HG02884 (cell line): ENCODE measurements at regions not wholly inside any gene's neighbourhood (a gene's known extent, or its start where the extent isn't known, plus 50 kb on each side); places are given as distances from the start of the nearest gene placed in this dataset.

ENCODE experiments used
- ATAC-seq: cut with Tn5 transposase; IDR thresholded peaks from one replicate; pipeline ENCODE4 v1.9.1; 2021; ENCODE audit warnings: mild to moderate bottlenecking, moderate library complexity; ENCODE audit not compliant: unreplicated experiment

DNA sequence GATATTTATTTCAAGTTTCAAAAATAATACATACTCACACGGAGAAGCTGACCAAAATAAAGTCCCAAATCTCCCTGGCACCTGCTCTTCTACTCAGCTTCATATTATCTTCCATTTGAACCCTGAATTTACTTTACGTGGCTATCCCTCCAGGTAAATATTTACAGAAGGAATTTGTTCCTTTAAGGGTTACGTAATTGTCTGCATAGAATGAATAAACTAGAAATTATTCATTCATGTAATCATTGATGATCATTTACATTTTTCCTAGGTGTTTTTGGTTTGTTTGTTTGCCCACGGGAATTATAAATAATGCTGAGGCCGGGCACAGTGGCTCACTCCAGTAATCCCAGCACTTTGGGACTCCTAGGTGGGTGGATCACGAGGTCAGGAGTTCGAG is 251.2 kb downstream of the PLK2 start:
- no peak for ATAC-seq

DNA sequence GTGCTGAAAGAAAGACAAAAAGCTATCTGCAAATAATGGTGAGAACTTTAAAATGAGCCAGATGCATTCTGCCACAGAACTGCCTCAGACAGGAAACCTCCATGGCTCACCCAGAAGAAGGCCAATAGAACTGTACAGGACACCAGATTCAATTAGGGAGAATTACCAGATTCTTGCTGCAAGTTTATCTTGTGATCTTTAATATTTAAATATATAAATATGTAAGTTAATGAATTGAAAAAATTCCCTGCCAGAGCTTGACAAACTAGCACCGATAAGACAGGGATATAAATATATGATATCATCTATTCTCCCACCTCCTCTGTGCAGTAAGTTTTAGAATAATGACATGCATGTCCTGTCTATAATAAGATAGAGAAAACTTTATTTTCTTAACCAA is 252.8 kb downstream of the PLK2 start:
- ATAC-seq, result no peak

DNA sequence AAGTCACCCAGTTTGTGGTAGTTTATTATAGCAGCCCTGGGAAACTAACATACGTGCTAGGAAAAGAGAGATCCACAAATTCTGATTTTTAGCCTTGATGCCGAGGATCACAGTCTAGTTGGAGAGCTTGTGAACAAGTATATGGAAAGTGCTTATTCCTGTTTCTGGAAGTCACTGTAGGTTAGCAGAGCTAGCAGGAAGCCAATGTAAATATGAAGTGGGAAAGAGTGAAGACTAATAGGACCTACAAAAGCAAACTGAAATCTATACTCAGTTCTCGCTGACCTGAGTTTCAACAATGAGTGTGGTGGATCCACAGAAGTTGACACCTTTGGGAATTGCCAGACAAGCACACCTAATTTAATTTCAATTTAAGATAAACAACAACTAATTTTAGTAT is 254.9 kb downstream of the PLK2 start:
- ATAC-seq, result no peak

DNA sequence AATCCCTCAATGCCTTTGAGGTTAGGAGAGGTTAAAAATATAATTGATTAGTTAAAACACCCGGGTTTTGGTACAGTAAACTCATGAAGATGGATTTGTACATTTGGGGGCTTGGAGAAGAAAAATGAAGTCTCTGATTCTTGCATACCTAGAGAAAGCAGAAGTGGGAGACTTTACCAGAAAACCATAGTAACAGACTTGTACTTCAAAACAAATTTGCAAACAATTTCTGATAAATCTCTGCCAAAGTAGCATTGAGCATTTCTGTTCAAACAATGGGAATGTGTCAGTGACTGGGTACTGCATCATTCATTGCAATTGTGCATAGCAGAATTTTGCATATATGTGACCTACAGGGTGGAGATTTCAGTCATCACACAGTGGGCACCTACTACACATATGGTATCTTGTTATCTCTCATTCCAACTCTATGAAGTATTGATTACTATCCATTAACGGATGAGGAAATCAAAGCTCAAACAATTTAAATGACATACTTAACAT is 256.9 kb downstream of the PLK2 start:
- no peak for ATAC-seq

DNA sequence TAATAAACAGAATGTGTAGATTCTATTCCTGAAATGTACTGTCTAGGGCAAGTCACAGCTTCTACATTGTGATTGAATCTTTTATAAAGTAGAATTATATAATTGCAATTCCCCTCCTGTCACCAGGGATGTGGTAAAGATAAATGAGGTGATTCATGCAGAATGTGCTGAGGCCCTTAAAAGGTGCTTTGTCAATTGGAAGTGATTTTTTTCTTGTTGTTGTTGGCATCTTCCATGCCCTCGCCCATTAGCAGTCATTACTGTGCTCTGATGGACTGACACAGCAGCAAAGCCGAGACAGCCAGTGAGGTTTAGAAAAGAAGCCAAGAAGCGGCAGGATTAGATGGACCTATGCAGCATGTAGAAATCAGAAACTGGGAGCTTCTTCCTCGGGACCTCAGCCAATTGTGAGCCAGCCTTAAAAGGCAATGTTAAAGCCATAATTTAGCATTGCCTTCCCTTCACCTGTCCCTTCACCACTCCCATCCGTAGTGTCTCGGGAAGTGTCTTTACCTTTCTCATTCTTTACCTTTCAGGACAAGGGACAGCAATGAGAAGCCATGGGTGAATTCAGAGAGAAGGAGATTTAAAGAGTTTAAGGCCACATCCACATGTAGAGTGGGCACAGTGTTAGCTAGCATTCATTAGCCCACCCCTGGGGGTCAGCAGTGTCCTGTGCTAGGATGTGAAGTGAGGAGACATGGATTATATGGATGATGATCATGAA is 257.8 kb downstream of the PLK2 start:
- ATAC-seq, result no peak

DNA sequence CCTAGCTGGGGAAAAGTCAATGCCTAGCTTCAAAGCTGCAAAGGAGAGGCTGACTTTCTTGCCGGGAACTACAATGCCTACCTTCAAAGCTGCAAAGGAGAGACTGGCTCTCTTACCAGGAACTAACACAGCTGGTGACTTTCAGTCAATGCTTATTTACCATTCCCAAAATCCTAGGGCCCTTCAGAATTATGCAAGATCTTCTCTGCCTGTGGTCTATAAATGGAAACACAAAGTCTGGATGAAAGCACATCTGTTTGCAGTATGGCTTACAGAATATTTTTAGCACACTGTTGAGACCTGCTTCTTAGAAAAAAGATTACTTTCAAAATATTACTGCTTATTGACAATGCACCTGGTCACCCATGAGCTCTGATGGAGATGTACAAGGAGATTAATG is 259.4 kb downstream of the PLK2 start:
- ATAC-seq, result no peak

DNA sequence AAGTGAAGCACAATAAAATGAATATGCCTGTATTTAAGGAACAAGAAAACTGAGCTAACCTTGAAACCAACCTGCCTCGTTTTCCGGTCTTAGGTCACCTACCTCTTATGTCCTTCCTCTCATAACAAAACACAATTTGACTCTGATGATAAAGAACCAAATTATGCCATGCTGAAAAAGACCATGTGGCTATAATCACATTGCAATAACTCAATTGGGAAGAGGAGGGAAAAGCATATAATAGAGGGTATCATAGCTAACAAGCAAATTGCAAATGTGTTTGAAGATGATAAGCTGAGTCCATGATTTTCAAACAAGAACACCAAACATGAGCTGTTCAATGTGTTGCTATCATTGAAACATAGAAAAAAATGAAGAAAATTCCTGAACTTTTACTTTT is 260.8 kb downstream of the PLK2 start:
- ATAC-seq, result no peak

DNA sequence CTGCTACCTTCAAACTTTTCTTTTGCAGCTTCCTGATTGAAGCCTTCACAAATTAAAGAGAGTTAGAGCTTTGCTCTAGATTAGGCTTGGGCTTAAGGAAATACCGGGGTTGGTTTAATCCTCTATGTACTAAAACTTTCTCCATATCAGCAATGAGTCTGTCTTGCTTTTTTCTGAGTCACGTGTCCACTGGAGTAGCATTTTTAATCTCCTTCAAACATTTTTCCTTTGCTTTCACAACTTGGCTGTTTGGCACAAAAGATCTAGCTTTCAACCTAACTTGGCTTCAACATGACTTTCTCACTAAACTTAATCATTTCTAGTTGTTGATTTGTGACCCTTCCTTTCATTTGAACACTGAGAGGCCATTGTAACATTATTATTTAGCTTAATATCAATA is 261.6 kb downstream of the PLK2 start:
- ATAC-seq, result no peak

DNA sequence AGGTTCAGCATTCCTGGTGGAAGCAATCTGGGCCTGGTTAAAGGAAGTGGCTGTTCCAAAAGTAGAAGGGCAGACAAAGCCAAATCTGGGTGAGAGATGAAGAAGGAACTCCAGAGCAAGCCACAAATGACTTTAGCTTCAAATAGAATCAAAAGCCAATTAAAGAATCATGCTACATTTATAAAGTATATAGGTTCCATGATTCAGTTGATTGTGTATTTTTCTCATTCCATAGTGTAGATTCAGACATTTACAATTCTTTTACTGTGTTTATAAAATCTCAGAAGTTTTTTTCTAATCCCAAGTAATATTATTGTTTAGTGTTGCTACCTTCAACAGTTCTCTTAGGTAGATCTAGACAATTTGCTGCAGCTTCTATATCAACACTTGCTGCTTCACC is 262.0 kb downstream of the PLK2 start:
- ATAC-seq, result no peak

DNA sequence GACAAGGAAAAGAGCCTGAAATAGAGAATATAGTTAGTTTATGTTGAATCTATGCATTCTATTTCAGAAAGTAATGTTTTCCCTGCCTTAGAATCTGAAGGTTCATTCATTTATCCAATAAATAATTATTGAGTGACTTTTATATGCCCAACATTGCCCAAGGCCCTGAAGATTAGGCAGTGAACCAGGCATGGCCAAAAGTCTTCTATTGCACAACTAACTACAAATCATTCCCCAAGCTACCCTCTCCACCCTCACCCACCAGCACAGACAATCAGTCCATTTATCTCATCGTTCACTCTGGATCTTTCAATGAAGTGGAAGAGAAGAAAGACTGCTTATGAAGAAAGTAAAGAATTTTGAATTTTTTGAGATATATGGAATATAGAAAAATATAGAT is 268.4 kb downstream of the PLK2 start:
- ATAC-seq, result no peak

DNA sequence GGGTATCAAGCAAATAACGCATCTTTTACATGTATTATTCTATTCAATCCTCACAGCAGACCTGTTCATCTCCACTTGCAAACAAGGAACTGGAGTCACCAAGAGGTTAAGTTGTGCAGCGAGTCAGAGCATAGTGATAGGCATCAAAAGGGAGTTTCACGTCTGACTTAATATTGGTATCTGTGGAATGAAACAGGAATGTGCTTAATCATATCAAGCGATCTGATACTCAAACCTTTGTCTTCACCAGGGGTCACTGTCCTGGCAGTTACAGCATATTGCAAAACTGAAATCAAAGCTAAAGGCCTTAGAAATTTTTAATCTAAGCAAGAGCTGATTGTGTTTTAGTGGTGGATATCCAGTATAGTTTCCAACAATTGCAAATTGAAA is 271.6 kb downstream of the PLK2 start:
- no peak for ATAC-seq

DNA sequence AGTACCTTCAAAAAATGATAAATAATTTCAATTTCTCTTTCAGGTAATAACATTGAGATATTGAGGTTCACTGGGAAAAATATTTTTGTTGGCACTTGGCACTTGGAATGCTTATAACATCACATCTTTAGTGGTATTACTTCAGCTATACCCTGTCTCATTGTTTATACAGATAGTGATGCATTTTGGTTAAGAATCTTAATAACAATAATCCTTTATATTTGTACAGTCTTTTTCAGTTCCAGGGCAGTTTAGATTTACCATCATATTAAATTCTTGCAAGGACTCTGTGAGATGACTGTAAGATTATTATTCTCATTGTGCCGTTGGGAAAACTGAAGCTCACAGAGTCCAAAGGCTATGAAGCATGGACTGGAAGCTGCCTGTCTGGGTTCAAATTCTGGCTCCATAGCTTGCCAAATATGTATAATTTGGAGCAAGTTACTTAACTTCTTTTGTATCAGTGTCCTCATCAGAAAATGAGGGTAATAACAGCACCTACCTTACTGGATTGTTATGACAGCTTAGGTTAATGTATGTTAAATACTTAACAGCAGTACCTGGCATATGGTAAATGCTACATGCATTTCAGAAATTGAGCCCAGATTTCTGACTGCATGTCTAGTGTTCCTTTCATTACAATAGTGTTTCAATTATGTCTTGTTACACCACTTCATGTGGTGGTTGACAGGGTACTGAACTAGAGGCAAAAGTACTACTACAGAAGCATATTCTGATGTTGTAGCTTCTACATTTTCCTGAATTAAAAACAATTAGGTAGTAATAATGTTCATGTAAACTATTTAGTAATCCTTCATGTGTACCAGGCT is 272.2 kb downstream of the PLK2 start:
- no peak for ATAC-seq

DNA sequence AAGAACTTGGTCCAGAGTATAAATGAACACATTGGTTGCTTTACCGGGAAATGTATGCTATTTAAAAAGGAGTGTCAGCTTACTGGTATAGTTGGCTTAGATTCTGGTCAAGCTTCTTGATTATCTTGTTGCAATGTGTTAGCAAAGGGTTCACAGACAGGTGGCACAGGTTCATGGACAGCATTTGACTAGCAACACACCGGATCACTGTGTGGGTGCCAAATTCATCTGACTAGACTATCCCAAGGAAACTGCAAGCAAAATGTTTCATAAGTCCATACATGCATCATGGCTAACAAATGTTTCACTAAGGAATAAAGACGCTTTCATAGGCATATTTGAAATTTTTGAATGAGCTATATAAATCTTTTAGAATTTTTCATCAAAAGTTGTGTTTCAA is 274.1 kb downstream of the PLK2 start:
- no peak for ATAC-seq

DNA sequence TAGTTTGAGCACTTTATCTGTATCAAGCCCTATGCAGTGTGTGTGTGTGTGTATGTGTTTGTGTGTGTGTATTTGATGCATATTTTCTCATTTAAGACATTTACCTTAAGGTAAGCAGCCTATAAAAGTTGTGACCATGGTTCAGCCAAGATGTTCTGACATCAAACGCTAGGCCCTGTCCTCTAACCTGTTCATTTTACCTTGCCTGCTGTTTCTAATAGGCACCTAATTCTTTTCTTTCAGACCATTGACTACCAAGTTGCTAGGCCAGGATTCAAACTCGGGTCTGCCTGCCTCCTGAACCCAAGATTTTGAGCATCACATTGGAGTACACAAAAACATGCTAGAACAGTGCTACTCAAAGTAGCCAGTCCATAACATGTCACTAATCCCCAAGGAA is 274.5 kb downstream of the PLK2 start:
- ATAC-seq, result no peak

DNA sequence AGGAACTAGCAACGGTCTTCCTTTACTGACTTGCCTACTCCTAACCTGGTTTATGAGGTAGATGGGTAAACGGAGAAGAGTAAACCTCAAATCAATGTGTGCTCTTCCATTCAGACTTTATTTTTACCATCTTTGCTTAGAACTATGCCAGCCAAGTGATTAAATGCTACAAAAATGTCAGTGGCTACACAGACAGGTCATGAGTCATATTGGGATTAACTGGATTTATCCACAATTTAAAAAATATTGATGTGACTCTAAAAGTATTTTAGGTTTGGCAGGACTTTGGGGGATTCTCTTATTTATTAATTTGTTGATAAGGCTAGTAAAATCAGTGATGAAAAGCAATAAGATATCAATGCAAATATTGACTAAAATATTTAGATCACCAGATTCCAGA is 275.0 kb downstream of the PLK2 start:
- no peak for ATAC-seq

DNA sequence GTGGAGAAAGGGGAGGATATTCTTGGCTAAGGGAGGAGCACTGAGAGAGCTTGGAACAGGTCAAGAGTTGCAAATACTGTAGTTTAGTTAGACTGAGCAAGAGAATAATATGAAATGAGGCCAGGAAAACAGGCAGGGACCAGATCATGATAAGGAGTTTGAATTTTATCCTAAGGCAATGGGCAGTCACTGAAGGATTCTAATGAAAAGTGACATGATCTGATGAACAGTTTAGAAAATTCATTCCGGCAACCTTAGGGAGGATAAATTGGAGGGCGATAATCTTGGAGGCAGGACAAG is 276.1 kb downstream of the PLK2 start:
- no peak for ATAC-seq

DNA sequence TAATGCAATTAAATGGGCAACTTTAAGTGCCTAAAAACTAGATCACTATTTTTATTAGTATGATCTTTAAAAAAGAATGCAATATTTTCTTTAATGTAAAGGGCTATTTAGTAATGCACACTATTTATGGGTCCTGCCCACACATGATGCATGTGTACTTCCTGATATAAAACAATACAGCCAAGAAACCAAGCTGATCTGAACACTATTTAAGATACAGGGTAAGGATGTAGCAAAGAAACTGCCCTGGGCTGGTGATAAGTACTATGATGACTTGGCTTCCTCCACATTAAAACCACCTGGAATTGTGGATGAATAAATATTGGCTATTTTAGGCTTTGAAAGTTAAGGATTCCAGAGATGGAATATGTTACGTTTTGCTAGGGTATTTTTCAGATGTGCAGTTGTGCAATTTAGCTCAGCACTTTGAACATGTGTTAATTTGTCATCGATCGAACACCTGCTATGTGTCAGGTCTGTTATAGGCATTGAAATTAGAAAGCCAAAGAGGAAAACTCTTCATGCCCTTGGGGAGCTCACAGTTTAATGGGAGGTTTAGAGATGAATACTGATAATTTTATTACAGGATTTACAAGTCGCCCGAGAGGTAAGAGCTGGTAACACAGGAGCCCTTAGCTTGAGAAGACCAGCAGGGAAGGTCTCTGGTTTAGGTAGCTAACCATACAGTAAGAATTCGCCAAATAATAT is 276.7 kb downstream of the PLK2 start:
- no peak for ATAC-seq

DNA sequence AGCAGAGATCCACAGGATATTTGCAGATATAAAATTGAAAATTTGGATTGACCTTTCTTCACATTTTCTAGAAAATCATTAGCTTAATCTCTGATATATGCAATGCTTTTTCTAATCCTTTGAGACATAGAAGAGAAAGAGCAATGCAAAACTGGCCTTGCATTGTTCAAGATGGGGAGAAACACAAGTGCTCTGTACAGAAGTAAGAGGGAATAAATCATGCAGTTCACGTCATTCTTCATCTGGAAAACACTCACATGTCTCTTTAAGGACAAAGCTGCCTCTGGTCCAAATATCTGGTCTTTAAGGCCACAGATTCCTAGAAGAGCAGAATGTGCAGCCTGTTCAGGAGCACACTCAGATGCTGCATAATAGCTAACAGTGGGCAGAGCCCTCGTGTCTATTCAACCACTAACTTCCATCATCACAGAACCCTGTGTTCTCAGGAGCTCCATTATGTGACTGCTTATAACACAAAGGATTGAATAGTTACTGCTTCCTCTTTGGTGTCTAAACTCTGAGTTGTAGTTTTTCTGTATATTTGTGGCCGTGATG is 277.5 kb downstream of the PLK2 start:
- no peak for ATAC-seq

DNA sequence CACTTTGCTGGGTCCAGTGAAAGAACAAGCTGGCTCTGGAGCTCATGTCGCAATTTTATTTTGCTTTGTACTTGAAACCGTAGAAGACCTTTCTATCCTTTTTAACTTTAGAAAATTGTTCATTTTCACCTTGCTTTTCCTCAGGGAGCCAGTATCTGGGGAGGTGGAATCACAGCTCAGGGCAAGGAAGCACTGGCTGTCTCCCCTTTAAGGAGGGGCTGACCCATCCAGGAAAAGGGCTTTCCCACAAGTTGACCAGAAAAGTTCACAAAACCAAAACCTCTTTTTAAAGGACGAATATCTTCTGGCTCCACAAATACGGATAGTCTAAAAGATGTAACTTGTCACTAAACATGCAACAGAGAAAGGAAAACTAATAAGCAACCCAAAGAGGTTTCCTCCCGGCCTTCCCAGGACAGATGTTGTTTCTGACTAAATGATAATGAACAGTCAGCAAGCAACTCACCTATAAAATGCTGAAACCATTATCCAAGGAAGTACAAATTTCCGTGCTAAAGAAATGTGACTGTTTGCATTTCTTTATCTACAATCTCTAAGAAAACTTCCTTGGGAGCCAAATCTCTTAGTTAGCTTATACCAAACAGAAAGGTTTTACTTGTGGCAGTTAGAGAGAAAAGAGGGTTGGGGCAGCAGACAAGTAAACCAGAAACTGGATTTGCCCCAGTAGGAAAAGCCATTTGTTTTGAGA is 278.2 kb downstream of the PLK2 start:
- ATAC-seq, result no peak

DNA sequence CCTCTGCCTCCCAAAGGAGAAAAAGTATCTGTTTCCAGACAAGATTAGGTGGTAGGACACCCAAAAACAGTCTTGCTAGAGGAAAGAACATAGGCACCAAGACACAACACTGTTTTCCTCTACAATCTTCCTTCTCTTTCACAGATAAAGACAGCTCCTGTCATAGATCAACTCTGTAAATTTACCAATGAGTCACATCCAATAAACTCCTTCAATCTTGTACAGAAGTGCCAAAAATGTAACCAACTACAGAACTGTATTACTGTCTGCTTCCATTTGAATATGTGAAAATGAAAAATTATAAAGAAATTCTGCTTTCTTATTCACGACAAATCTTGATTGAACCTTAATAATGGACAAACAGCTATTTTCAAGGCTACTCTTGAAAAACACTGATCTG is 286.9 kb downstream of the PLK2 start:
- ATAC-seq, result no peak

DNA sequence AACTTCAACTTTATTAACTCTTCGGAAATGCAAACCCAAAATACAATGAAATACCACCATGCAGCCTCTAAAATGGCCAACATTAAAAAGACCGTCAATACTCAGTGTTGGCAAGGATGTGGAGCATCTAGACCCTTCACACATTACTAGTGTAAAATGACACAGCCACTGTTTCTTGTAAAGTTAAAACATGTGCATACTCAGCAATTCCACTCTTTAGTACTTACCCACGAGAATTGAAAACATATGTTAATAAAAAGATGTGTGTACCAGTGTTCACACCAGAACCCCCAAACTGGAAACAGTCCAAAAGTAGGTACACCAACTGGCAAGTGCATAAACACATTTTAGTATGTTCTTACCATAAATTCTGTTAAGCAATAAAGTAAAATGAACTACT is 294.7 kb downstream of the PLK2 start:
- ATAC-seq, result no peak
